Amniotic stem cell (primary cell): ENCODE measurements at regions not wholly inside any gene's neighbourhood (a gene's known extent, or its start where the extent isn't known, plus 50 kb on each side); places are given as distances from the start of the nearest gene placed in this dataset.

Experiments used
- DNase-seq: peaks from one replicate; lab custom pipeline; 2025; lab: John Stamatoyannopoulos, UW

- no peak for DNase-seq
Measured at GRCh38 chr17:77266891-77267341, 126.1 kb downstream of the SEC14L1 start.

DNA sequence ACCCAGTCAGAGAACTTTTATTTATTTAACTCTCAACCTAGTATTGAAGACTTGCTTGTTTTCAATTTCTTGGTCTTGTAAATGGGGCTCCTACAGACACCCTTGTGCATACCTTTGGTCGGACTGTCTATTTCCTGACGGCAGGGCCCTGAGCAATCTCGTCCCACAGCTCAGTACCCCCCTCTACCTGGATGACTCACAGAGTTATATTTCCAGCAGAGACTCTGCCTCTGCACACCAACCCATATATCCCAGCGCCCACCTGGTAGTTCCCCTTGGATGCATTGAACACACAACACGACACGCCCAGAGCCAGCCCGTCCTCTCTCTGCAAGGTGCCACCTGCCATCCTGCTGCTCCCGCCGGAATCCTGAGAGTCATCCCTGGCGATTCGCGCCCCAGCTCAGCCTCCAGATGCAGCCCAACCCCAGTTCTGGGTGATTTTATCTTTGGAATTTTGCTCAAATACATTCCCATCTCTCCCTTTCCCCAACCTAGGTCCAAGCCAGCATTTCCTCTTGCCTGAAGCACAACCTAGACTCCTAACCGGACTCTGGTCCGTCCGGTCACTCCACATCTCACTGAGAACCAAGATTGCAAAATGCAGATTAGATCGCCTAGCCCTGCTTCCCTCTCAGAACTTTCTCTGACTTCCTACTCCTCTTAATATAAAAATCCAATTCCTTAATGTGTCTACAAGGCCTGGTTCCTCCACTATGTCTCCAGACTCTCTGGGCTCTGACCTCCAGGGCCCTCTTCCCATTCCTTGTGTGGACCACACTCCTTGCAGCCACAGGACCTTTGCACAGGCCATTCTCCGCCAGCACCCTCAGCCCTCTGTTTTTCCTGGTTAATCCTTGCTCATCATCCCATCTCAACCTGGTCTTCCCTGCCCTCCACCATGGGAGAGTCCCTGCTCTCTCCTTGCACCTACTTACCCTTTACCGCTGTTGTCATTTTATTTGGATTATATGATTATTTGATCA lies 129.2 kb downstream of the SEC14L1 start:
- no peak for DNase-seq

DNA sequence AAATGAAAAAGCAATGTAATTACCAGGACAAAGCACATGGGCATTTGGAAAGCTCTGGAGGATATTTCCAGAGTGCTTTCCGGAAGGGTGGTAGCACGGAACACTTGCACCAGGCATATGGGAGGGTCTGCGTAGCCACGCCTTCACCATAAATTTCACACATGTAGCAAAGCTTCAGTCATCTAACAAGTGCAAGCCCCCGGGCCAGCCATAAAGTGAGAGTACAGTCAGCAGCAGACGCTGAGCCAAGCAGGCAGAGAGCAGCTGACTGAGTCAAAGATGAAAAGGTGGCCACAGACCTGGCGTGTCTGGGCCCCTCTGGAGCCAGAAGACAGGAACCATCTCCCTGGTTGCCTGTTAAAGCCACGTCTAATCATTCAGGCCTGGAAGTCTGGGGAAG lies 130.6 kb downstream of the SEC14L1 start:
- DNase-seq, result no peak

DNA sequence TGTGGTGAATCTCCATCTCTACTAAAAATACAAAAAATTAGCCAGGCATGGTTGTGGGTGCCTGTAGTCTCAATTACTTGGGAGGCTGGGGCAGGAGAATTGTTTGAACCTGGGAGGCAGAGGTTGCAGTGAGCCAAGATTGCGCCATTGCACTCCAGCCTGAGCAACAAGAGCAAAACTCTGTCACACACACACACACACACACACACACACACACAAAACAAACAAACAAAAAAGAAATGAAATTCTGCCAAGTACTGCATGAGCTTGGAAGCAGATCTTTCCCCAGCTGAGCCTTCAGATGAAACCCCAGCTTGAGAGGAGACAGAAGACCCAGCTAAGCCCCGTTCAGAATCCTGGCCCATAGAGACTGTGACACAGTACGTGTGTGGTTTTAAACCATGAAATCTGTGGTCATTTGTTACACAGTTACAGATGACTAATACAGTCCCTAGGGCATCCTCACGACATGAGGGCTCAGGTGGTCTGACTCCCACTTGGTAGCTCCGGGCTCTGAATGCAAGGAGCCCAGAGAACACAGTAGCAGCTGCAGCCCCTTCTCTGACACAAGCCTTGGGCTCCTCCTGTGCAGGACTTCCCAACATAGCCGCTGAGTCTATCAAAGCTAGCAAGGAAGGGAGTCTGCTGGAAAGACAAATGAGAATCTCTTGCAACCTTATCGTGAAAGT lies 132.8 kb downstream of the SEC14L1 start:
- DNase-seq, result no peak

GRCh38 chr17:77274096-77274845 lies 133.5 kb downstream of the SEC14L1 start:
- DNase-seq, result no peak

DNA sequence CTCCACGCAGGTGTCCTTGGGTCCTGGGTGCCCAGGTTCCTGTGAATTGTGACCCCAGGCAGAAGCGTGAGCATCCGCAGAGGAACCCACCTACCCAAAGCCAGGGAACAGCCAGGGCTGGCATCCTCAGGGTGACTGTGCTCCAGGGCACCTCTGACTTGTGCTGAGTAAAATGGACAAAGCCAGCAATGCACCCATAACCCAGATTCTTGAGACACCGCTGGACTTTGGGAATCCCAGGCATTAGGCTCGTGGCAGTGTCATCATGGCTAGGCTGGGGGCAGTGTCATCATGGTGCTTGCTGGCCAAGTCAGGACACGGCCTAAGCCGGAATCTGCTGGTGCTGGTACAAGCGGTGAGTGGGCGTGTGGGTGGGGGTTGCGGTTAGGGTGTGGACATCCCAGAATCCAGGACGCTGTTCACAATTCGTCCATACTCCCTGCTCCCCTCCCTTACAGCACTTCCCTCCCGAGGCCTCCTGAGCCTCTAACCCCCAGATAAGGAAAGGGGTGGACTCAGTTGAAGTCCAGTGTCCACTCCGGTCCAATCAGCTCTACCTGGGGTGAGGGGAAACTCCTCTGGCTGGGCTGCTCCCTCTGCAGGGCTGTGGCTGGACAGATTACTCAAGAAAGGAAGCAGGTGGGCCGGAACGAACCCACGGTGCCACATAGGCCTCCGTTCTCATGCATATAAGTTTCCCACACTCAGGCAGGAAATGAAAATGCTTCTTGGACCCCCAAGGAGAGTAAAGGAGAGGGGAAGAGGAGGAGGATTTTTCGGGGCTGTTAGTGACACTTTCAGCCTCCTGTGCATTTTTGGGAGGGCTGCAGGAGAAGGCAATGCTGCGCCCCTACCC lies 138.9 kb downstream of the SEC14L1 start:
- DNase-seq, result no peak

DNA sequence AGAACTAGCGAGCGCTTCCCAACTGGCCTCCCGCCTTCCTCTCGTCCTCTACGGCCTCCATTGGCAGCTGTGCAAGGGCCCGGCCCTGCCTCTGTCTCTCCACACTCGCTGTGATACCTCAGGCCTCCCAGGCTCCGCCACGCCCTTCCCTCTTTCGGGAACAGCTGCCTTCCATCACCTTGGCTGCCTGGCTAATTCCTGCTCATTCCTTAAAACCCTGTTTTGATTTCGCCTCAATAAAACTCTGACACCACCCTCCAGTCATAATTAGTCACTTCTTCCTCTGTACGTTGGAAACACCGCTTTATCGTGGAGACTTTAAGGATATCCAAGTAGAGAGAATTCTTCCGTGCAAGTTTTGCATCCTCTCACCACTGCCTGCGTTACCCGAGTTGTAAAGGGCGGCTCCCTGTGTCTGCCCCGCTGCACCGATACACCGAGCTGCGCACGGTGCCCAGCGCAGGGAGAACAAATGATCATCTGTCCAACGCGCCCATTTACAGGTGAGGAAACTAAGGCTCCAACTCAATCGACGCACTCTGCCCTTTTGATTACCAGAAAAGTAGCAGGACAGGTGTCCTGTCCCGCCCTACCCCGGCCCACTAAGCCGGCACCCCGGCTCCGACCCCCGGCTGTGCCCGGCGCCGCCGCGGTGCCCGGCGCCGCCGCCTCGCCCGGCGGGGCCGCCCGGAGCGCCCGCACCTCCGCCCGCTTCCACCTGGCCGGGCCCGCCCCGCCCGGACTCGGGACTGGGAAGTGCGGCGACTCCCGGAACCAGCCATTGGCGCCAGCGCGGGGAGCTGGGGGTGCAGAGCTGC lies 139.7 kb downstream of the SEC14L1 start:
- DNase-seq, result no peak

GRCh38 chr17:77281122-77281903 lies 140.5 kb downstream of the SEC14L1 start:
- no peak for DNase-seq

DNA sequence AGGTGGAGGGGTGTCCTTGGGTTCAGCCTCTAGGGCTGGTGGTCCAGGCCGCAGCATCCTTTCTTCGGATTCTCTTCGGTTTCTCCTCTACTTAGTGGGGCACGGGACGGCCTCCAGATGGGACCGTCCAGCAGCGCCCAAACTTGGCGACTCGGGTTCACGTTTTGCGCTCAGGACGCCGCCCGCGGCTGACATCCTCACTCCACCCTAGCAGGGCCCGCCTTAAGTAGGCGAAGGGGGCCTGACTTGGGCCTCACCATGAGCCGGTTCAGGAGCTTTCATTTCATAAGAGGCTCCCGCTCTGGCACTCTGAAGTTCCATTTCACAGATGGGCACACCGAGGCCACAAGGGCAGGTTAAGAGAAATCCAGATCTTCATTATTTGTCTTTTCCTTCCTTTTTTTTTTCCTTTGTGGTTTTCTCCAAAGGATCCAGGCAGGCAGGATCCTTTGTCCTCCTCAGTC lies 141.2 kb downstream of the SEC14L1 start:
- no peak for DNase-seq

DNA sequence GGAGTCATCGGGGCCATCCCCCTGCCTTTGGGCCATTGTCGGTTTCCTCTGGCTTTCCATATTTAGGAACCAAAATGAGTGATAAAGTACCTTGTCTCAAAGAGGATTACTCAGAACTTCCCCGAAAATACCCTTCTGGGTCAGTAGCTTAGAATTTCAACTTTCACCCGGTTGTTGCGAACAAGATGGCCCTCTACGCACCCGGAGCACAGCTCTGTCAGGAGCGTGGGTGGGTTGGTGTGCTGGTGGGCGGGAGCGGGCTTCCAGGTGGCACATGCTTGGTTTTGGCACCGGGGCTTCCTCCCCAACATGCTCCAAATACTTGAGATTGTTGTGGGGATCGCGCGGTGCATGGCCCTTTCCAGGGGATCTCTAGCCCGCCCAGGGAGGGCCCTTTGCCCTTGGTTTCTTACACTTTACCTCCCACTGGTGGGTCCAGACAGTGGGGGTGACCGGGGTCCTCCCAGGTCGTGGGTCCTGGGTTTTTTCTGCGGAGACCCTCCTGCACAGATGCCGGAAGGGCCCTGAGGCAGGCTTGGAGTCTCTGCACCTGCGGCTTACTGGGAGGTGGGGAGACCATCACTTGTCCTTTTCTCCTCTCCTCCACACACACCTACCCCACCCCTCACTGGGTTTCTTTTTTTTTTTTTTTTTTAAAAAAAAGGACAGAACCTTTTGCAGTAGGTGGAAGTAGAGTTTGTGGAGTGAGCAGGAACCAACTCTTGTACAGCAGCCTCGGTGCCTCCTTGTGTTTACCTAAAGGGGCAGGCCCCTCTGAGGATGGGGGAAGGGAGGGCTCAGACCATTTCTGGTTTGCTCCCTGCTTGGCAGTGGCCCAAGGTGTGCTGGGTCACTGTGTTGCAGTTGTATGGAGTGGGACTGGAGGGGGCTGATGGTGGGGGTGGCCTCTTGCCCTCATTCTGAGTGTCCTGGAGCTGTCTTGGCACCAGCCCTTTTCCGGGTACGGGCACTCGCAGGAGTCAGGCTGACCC lies 142.1 kb downstream of the SEC14L1 start:
- no peak for DNase-seq

- no peak for DNase-seq
Measured at GRCh38 chr17:77284023-77284617, 143.4 kb downstream of the SEC14L1 start.

- peak; percentile 88 for DNase-seq
Measured at GRCh38 chr17:77285594-77286390, 145.0 kb downstream of the SEC14L1 start.

DNA sequence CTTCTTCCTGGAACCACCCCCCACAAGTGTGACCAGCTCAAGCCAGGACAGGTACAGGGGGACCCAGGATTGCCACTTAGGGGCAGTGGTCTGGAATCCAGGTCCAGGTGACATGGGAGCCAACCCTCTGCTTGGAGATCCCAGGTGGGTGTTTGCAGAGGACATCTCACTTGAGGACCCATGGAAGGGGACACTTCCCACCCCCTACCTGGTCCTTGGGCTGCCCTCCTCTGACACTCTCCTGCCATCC lies 145.5 kb downstream of the SEC14L1 start:
- no peak for DNase-seq

DNA sequence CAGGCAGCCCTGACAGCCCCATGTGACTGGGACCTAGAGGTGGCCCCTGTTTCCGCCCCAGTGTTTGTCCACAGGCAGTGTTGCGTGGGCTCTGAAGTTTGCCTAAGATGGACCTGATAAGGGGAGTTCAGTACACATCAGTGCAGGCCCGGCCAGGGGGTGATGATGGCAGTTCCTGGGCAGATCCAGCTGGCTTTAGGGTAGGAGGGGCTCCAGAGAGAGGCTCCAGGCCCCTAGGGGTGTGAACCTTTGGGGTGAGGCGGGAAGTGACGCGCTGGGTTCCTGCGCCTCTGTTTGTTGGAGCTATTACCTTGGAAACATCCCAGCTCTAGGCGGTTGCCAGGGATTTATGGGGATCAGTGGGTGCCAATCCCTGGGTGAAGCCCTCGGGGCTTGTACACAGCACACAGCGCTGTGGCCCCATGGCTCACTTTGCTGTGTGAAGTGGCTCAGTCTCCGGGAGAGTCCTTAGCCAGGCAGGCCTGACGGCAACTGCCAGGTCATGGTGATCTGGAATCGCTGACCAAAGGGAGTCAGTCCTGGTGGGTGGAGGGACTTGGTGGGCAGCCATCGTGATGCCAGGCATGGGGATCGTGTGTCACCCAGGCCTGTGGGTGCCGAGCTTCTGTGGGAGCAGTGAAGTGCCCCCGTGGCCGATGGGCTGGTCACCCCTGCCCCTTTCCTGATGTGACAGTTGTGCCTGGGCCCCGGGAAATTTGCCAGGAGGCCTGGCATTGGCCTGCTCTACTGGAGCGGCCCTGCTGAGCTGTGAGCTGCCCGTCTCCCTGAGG lies 146.1 kb downstream of the SEC14L1 start:
- DNase-seq, result no peak

GRCh38 chr17:77287432-77288068 lies 146.8 kb downstream of the SEC14L1 start:
- peak; percentile 81 for DNase-seq

- DNase-seq, result no peak
Measured at GRCh38 chr17:77288115-77288619, 147.4 kb downstream of the SEC14L1 start.
